ENCODE measurements at regions not wholly inside any gene's neighbourhood (a gene's known extent, or its start where the extent isn't known, plus 50 kb on each side); places are given as distances from the start of the nearest gene placed in this dataset.

- Histone ChIP-seq H3K4me3 (ENCODE audit: low read length) (no peak overlapping the region), H3K4me1 (ENCODE audit: control insufficient read depth, insufficient read depth, low read length) (peaks cover 2% of the 10 kb centered on the region; the same call in 1 of the 2 replicates), H3K27ac (ENCODE audit: low read length) (no peak overlapping the region), H3K9me3 (ENCODE audit: control insufficient read depth, insufficient read depth, low read length) (no peaks in the 10 kb centered on the region), H3K27me3 (ENCODE audit: control insufficient read depth, insufficient read depth, low read length) (no peaks in the 10 kb centered on the region), H3K36me3 (ENCODE audit: control insufficient read depth, insufficient read depth, low read length) (no peaks in the 10 kb centered on the region)
- WGBS (ENCODE audit: insufficient coverage, insufficient read length), result no CpG with 5 or more reads among the region's 10 CpGs
- DNase-seq (ENCODE audit: low read depth, low spot score), result no peak
Measured at GRCh38 chr3:41118461-41119390, 80.6 kb upstream of the CTNNB1 start.

GRCh38 chr3:41120460-41120859 is 78.8 kb upstream of the CTNNB1 start:
- Histone ChIP-seq H3K27me3 (ENCODE audit: control insufficient read depth, insufficient read depth, low read length) (no peaks in the 10 kb centered on the region), H3K27ac (ENCODE audit: low read length) (no peak overlapping the region), H3K4me3 (ENCODE audit: low read length) (no peak overlapping the region), H3K36me3 (ENCODE audit: control insufficient read depth, insufficient read depth, low read length) (no peaks in the 10 kb centered on the region), H3K9me3 (ENCODE audit: control insufficient read depth, insufficient read depth, low read length) (no peaks in the 10 kb centered on the region), H3K4me1 (ENCODE audit: control insufficient read depth, insufficient read depth, low read length) (peaks cover 2% of the 10 kb centered on the region; the same call in 1 of the 2 replicates)
- no CpG with 5 or more reads among the region's 7 CpGs for WGBS (ENCODE audit: insufficient coverage, insufficient read length)
- no peak for DNase-seq (ENCODE audit: low read depth, low spot score)

- no peak for DNase-seq (ENCODE audit: low read depth, low spot score)
- no peaks in the 10 kb centered on the region for H3K27me3 ChIP-seq (ENCODE audit: control insufficient read depth, insufficient read depth, low read length)
- H3K4me3 ChIP-seq (ENCODE audit: low read length), result no peak overlapping the region
- WGBS (ENCODE audit: insufficient coverage, insufficient read length), result no CpG with 5 or more reads among the region's 2 CpGs
- H3K4me1 ChIP-seq (ENCODE audit: control insufficient read depth, insufficient read depth, low read length), result peaks cover 2% of the 10 kb centered on the region; the same call in 1 of the 2 replicates
- no peak overlapping the region for H3K27ac ChIP-seq (ENCODE audit: low read length)
- peaks cover 1% of the 10 kb centered on the region for H3K9me3 ChIP-seq (ENCODE audit: control insufficient read depth, insufficient read depth, low read length)
- H3K36me3 ChIP-seq (ENCODE audit: control insufficient read depth, insufficient read depth, low read length), result no peaks in the 10 kb centered on the region
Measured at GRCh38 chr3:41125258-41125657, 74.0 kb upstream of the CTNNB1 start.

- Histone ChIP-seq H3K4me3 (ENCODE audit: low read length) (no peak overlapping the region), H3K27ac (ENCODE audit: low read length) (no peak overlapping the region), H3K36me3 (ENCODE audit: control insufficient read depth, insufficient read depth, low read length) (no peaks in the 10 kb centered on the region), H3K4me1 (ENCODE audit: control insufficient read depth, insufficient read depth, low read length) (no peaks in the 10 kb centered on the region), H3K9me3 (ENCODE audit: control insufficient read depth, insufficient read depth, low read length) (peaks cover 1% of the 10 kb centered on the region), H3K27me3 (ENCODE audit: control insufficient read depth, insufficient read depth, low read length) (no peaks in the 10 kb centered on the region)
- no peak for DNase-seq (ENCODE audit: low read depth, low spot score)
- no CpG with 5 or more reads among the region's 4 CpGs for WGBS (ENCODE audit: insufficient coverage, insufficient read length)
Measured at GRCh38 chr3:41126472-41126871, 72.8 kb upstream of the CTNNB1 start.

- no CpG with 5 or more reads among the region's 1 CpG for WGBS (ENCODE audit: insufficient coverage, insufficient read length)
- DNase-seq (ENCODE audit: low read depth, low spot score), result no peak
- Histone ChIP-seq H3K4me1 (ENCODE audit: control insufficient read depth, insufficient read depth, low read length) (no peaks in the 10 kb centered on the region), H3K27me3 (ENCODE audit: control insufficient read depth, insufficient read depth, low read length) (no peaks in the 10 kb centered on the region), H3K9me3 (ENCODE audit: control insufficient read depth, insufficient read depth, low read length) (peaks cover 1% of the 10 kb centered on the region), H3K36me3 (ENCODE audit: control insufficient read depth, insufficient read depth, low read length) (no peaks in the 10 kb centered on the region), H3K4me3 (ENCODE audit: low read length) (no peak overlapping the region), H3K27ac (ENCODE audit: low read length) (no peak overlapping the region)
Measured at GRCh38 chr3:41126961-41127360, 72.3 kb upstream of the CTNNB1 start.

GRCh38 chr3:41127414-41127813 is 71.9 kb upstream of the CTNNB1 start:
- Histone ChIP-seq H3K4me1 (ENCODE audit: control insufficient read depth, insufficient read depth, low read length) (no peaks in the 10 kb centered on the region), H3K9me3 (ENCODE audit: control insufficient read depth, insufficient read depth, low read length) (peaks cover 1% of the 10 kb centered on the region), H3K27me3 (ENCODE audit: control insufficient read depth, insufficient read depth, low read length) (no peaks in the 10 kb centered on the region), H3K27ac (ENCODE audit: low read length) (no peak overlapping the region), H3K36me3 (ENCODE audit: control insufficient read depth, insufficient read depth, low read length) (no peaks in the 10 kb centered on the region), H3K4me3 (ENCODE audit: low read length) (no peak overlapping the region)
- no CpG with 5 or more reads among the region's 2 CpGs for WGBS (ENCODE audit: insufficient coverage, insufficient read length)
- DNase-seq (ENCODE audit: low read depth, low spot score), result no peak

- H3K27ac ChIP-seq (ENCODE audit: low read length), result no peak overlapping the region
- no peaks in the 10 kb centered on the region for H3K4me1 ChIP-seq (ENCODE audit: control insufficient read depth, insufficient read depth, low read length)
- no CpG with 5 or more reads among the region's 1 CpG for WGBS (ENCODE audit: insufficient coverage, insufficient read length)
- H3K4me3 ChIP-seq (ENCODE audit: low read length), result no peak overlapping the region
- H3K36me3 ChIP-seq (ENCODE audit: control insufficient read depth, insufficient read depth, low read length), result no peaks in the 10 kb centered on the region
- no peak for DNase-seq (ENCODE audit: low read depth, low spot score)
- no peaks in the 10 kb centered on the region for H3K27me3 ChIP-seq (ENCODE audit: control insufficient read depth, insufficient read depth, low read length)
- peaks cover 1% of the 10 kb centered on the region for H3K9me3 ChIP-seq (ENCODE audit: control insufficient read depth, insufficient read depth, low read length)
Measured at GRCh38 chr3:41129731-41130130, 69.6 kb upstream of the CTNNB1 start.

- WGBS (ENCODE audit: insufficient coverage, insufficient read length), result no CpG with 5 or more reads among the region's 3 CpGs
- no peaks in the 10 kb centered on the region for H3K4me1 ChIP-seq (ENCODE audit: control insufficient read depth, insufficient read depth, low read length)
- no peak overlapping the region for H3K4me3 ChIP-seq (ENCODE audit: low read length)
- no peaks in the 10 kb centered on the region for H3K36me3 ChIP-seq (ENCODE audit: control insufficient read depth, insufficient read depth, low read length)
- H3K27me3 ChIP-seq (ENCODE audit: control insufficient read depth, insufficient read depth, low read length), result no peaks in the 10 kb centered on the region
- no peak overlapping the region for H3K27ac ChIP-seq (ENCODE audit: low read length)
- no peak for DNase-seq (ENCODE audit: low read depth, low spot score)
- H3K9me3 ChIP-seq (ENCODE audit: control insufficient read depth, insufficient read depth, low read length), result peaks cover 1% of the 10 kb centered on the region
Measured at GRCh38 chr3:41131224-41131623, 68.1 kb upstream of the CTNNB1 start.

GRCh38 chr3:41137686-41138111 is 61.6 kb upstream of the CTNNB1 start:
- no peak for DNase-seq (ENCODE audit: low read depth, low spot score)
- Histone ChIP-seq H3K36me3 (ENCODE audit: control insufficient read depth, insufficient read depth, low read length) (no peaks in the 10 kb centered on the region), H3K4me3 (ENCODE audit: low read length) (no peak overlapping the region), H3K27ac (ENCODE audit: low read length) (no peak overlapping the region), H3K9me3 (ENCODE audit: control insufficient read depth, insufficient read depth, low read length) (no peaks in the 10 kb centered on the region), H3K27me3 (ENCODE audit: control insufficient read depth, insufficient read depth, low read length) (no peaks in the 10 kb centered on the region), H3K4me1 (ENCODE audit: control insufficient read depth, insufficient read depth, low read length) (0 out of 2 replicates have a peak, but pooled peaks cover 2% of the 10 kb centered on the region)
- no CpG with 5 or more reads among the region's 1 CpG for WGBS (ENCODE audit: insufficient coverage, insufficient read length)

- H3K4me1 ChIP-seq (ENCODE audit: control insufficient read depth, insufficient read depth, low read length), result 0 out of 2 replicates have a peak, but pooled peaks cover 2% of the 10 kb centered on the region
- WGBS (ENCODE audit: insufficient coverage, insufficient read length), result no CpG with 5 or more reads among the region's 3 CpGs
- no peak overlapping the region for H3K4me3 ChIP-seq (ENCODE audit: low read length)
- no peak overlapping the region for H3K27ac ChIP-seq (ENCODE audit: low read length)
- H3K9me3 ChIP-seq (ENCODE audit: control insufficient read depth, insufficient read depth, low read length), result no peaks in the 10 kb centered on the region
- no peaks in the 10 kb centered on the region for H3K36me3 ChIP-seq (ENCODE audit: control insufficient read depth, insufficient read depth, low read length)
- no peaks in the 10 kb centered on the region for H3K27me3 ChIP-seq (ENCODE audit: control insufficient read depth, insufficient read depth, low read length)
- no peak for DNase-seq (ENCODE audit: low read depth, low spot score)
Measured at GRCh38 chr3:41138146-41138545, 61.2 kb upstream of the CTNNB1 start.

Measured in iPS DF 6.9 (cell line).